RPMI7951 (cell line): ENCODE measurements at regions not wholly inside any gene's neighbourhood (a gene's known extent, or its start where the extent isn't known, plus 50 kb on each side); places are given as distances from the start of the nearest gene placed in this dataset.
A peak's percentile ranks its signal among the peaks of the same experiment; 100 is the strongest.
"Not testable (repeated sequence)": the region's sequence is repeated elsewhere in the genome, so short reads cannot be mapped to it uniquely, and the experiment has no call there.

Source experiments
- DNase-seq: peaks from one replicate; pipeline ENCODE4 v3.0.0-alpha.2; 2012; ENCODE audit warnings: low read depth

DNA sequence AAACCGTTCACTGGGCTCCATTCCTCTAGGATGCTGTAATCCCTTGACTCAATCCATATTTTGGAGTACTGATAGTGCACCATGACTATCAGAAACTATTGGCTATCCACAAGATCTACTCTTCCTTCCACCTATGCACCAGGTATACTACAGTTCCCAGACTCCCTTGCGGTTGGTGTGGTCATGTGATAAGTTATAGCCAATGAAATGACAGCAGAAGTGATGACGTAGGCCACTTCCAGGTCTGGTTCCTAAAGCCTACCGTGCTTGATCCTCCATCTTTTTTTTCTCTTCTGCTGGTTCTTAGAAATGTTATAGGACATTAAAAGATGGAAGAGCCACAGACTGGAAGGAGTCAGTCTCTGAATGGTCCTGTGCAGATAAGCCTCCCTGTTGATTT is 278.8 kb upstream of the C16orf82 start:
- no peak for DNase-seq

DNA sequence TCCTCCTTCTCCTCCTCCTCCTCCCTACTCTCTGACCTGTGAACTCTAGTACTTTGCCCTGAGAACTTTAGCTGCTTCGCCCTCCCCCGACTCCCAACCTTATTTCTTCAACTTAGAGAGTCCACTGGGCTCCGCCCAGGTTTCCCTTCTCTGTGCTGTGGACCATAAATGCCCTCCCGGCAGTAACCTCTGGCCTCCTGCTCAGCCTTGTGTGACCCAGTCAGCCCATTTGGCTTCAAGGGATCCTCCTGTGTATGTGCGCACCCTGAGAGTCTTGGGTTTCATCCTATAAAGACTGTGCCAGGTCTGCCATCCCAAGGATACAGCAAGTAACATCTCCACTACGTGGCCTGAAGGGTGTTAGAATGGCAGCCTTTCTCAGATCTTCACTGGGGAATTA is 275.6 kb upstream of the C16orf82 start:
- no peak for DNase-seq

DNA sequence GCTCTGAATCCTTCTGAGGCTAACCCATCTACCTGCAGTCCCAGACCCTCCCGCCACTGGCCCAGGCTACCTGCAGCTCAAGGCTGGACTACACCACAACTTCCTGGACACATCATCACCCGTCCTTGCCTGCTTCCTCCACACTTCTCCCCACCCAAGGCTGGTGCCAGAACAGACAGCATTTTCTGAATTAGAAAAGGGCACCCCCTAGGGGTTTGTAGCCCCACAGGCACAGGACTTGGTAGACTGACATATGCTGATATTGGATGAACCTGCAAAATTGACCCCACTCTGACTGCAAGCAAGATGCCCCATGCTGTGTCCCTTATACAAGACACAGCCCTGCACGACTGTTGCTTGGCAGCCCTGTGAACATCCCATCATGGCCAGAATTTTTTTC is 271.5 kb upstream of the C16orf82 start:
- no peak for DNase-seq

DNA sequence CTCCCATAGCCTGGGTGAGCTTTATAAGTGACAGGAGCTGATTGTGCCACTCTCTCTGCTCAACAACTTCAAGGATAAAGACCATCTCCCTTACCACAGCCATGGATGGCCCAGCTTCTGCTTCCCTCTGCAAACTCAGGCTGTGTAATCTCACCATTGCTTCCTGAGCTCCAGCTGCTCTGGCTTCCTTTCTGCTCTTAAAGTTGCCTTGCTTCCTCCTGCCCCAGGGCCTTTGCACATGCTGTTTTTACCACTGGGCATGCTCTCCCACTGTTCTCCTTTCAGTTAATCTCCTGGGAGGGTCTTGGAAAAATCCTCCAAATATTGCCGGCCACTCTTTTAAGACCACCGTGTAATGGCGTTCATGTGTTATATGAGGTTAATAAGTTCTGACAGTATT is 265.1 kb upstream of the C16orf82 start:
- no peak for DNase-seq

DNA sequence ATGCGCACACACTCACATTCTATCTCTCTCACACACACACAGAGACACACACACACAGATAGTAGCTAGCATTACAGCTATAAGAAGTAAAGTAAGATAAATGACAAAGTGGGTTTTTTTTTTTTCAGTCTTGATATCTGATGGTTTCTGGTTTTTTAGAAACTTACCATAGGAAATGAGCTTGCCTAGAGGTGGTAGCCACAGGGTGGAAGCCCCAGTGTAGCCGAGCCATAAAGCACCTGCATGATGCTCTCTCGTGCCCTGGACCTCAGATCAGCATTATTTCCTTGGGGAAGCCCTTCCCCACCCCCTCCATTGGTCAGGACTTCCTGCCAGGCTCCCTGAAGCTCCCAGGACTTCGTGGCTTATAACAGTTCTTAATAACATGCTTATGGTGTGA is 264.3 kb upstream of the C16orf82 start:
- DNase-seq = no peak

DNA sequence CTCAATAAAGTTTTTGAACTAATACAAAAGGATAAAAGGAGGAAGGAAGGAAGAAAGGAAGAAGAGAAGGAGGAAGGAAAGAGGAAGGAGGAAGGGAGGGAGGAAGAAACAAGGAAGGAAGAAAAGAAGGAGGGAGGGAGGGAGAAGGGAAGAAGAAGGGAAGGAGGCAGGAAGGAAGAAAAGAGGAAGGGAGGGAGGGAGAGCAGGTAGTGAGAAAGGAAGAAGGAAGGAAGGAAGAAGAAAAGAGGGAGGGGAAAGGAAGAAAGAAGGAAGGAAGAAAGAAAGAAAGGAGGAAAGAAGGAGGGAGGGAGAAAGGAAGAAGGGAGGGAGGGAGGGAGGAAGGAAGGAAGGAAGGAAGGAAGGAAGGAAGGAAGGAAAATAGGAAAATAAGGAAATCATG is 263.8 kb upstream of the C16orf82 start:
- DNase-seq = no peak

DNA sequence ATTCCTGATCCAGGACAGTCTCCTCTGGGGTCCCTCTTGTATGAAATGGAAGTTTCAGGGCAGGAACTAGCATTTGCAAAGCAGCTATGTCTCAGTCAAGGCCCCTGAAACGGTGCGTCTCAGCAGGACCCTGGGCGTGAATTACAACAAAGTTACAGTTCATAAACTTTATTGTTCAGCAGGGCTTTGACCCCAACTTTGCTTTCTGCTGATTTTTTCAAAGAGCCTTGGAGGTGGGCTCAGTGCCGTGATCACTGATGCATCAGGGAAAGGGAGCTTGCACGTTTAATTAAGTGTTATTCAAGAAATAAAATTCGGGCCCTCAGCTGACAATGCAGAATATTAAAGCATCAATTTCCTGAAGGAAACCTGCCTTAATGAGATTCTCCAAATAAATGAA is 260.1 kb upstream of the C16orf82 start:
- no peak for DNase-seq

DNA sequence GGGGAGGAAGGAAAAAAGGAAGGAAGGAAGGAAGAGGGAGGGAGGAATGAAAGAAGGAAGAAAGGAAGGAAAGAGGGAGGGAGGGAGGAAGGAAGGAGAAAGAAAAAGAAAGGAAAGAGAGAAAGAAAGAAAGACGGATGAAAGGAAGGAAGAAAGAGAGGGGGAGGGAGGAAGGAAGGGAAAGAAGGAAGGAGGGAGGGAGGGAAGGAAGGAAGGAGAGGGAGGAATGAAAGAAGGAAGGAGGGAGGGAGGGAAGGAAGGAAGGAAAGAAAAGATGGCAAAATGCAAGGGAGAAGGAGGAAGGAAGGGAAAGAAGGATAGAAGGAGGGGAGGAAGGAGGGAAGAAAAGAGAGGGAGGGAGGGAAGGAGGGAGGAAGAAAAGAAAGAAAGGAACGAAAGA is 257.3 kb upstream of the C16orf82 start:
- DNase-seq = no peak

DNA sequence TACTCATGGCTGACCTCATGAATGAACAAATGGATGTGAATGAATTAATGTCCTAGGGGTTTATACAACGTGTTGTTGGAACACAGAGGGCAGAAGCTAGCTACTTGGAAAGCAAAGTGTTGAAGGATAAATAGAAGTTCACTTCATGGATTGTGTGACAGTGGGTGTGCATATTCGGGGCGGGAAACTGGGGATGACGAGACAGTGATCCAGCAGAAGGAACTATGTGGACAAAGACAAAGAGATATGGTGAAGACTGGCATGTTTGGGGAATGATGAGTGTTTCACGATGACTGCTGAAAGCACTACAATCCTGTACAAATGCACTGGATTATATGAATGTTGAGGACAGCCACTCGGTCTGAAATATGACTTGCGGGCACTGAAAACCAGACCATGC is 250.5 kb upstream of the C16orf82 start:
- peak; percentile 1 for DNase-seq

DNA sequence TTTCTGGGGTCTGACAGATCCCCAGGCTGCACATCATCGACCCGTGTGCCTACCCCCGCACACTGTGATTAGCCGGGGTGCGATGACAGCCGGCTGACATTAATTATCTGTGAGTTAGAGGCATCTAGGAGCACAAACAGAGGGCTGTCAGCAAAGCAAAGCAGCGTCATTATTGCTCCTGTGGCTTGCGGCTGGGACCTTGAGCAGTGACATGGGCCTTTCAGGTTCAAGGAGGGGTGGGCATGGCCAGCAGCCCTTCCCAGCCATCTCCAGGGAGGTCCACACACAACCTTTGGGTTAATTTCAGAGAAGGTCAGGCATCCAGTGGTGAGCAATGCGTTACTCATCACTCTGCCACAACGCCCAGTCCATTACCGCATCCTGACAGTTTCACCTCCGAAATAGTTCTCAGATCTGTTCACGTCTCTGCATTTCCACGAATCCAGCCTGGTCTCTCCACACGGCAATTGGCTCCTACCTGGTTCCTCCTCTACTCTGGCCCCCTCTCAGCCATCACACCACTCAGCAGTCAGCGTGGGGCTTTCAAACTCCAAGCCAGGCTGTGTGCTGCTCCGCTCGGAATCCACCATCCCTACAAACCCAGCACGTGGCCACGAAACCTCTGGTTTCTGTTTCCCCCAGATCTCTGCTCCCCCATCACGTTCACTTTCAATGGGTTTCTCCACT is 249.7 kb upstream of the C16orf82 start:
- peak; percentile 81 for DNase-seq

DNA sequence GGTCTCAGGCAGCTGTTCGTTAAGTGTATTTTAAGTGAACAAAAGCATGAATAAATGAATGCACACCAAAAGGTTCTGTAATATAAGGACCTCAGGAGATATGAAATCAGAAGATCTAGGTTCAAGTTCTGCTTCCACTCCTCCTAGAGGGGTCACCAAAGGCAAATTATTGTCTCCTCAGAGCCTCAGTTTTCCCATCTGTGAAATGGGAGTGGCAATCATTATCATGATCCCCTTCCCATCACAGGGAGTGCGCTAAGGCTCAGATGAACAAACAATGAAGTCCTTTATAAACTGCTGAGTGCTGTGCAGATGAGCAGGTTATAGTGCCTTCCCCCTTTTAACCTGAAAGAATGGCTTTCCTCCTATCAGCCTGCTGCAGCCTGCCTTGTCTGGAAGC is 248.3 kb upstream of the C16orf82 start:
- no peak for DNase-seq

DNA sequence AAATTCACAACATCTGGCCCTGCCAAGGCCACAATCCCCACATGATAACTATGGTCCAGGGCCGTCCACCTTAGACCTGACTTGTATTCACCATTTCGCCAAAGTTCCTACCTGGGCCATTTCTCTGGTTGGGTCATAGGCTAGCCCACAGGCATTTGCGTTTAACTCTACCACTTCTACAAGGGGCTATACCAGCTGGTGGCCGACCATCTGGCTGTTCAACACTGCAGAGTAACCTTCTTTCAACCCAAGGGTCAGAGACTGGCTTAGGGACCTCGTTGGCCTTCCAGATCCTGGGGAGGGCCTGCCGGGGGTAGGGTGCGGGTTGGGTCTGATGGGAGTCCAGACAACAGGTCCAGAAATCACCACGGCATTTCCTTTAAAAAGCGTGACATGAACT is 242.3 kb upstream of the C16orf82 start:
- no peak for DNase-seq

DNA sequence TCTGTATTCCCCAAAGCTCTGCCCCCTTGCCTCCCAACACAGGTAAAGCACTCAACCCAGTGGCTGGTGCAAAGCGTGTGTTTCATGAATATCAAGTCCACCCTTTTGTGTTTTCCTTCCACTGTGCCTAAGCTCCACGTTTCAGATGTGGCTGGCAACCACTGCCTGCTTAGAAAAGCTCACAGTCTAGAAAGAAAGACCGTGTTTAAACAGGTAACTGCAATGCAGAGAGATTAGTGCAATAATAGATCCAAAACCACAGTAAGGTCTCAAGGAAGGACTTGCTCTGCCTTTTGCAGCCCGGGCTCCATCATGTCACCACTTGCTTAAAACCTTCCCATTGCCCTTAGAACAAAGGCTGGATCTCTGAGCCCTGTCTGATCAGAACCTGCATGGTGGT is 240.2 kb upstream of the C16orf82 start:
- DNase-seq = no peak

DNA sequence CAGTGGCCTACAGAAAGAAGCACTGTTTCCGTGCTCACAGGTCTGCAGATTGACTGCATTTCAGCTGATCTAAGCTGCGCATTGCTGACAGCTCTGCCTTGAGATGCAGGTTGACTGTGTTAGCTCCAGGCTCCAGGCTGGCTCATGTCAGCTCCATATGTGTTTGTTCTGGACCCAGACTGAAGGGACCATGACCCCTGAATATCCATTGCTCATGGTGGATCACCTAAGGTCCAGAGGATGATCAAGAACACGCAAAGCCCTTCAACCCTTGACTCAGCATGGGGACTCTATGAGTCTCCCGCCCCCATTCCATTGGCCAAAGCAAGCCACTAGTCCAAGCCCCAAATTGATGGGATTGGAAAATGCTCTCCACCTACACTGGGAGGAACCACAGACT is 239.3 kb upstream of the C16orf82 start:
- DNase-seq = no peak

DNA sequence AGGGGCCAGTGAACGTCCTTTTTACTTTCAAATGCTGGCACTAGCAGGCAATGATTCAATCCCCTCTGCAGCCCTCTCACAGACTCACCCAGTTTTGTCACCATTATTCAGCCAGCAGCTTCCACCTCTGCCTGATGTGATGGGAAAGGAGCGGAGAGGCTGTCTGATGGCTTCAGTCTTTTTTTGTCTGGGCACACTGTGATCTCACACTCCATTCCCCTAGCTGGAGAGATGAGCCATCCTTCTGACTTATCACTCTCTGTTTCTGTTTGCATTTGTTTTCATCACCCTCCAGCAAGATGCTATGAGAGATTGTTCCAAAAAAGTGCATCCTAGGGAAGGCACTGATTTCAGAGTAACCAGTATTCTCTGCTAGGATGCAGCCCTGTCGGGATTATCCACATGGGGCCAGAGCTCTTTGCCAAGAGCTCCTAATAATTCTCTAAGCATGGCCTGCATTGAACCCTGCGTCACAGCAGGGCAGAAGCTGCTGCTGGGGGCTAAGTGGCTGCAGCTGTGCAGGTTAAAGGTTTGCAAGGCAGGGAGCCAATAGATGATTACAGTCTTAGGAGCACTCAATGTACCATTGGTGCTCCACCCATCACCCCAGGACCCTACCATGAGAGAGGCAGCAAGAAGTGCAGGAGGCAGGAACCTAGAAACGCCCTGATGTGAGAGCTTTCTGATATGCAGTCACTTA is 236.1 kb upstream of the C16orf82 start:
- DNase-seq = no peak

DNA sequence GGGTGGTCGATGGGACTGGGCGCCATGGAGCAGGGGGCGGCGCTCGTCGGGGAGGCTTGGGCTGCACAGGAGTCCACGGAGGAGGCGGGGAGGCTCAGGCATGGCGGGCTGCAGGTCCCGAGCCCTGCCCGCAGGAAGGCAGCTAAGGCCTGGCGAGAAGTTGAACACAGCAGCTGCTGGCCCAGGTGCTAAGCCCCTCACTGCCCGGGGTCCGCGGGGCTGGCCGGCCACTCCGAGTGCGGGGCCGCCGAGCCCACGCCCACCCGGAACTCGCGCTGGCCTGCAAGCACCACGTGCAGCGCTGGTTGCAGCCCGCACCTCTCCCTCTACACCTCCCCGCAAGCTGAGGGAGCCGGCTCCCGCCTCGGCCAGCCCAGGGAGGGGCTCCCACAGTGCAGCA is 230.6 kb upstream of the C16orf82 start:
- not testable (repeated sequence) for DNase-seq

DNA sequence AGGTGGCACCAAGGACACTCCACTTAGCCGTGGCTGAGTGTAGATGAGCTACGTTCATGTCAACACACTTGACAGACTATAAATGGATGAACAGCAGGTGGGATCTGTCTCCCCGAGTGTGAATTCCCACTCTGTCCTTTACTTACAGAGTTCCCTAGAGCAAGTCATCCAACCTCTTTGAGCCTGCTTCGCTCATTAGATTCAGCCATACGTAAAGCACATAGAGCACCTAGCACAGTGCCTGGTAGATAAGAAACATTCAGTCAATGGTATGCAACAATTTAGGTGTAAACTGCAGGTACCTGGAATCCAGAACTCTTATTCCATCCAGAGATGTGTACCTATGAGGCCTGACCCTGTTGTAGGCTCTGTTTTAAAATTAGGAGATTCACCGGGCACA is 227.8 kb upstream of the C16orf82 start:
- DNase-seq = no peak

DNA sequence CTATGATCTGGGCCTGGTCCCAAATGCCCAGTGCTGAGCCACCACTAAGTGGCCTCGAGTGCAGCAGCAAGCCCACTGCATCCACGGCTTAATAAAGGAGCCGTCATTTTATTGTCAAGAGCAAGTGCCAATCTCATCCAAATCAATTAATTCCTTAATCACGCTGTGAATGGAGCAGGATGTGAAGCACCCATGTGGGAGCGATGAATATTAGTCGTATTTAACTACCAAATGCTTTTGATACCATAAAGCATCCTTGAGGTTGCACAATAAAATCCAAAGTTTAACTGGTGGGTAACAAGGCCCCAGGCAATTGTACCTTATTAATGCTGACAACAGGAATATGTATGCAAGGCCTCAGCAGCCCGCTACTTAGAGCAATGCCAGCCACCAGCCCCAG is 226.0 kb upstream of the C16orf82 start:
- no peak for DNase-seq

DNA sequence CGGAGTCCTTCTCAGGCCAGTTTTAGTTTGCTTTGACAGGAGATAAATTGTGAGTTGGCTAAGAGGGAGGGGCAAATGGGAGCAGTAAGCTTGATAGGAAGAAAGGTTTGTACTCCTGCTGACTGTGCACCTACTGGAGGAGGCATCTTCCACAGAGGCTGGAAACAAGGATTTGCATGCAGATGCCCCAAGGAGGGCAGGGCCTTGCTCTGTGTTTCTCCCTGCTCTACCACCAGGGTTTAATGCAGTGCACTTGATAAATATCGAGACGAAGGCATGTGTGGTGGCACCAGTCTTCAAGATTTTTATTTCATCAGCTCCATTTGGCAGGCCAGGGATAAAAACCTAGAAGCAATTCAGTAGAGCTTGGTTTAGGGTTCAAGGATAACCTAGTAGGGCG is 210.5 kb upstream of the C16orf82 start:
- DNase-seq = no peak

DNA sequence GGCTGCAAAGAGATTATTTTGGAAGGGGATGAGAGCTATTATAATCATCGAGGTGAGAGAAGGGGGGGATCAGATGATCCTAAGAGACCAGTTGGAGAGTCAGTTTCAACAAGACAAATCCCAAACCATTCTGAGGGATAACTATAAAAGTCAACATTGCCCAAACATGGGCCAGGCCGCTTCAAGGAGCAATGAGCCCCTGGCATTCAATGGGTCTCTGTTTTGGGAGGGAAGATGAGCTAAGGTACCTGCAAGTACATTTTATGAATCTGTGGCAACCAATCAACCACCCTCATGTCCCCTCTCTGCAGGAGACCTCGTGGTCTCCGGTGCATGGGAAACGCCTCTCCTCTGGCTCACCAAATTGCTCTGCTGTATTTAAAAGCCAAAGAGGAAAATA is 209.9 kb upstream of the C16orf82 start:
- no peak for DNase-seq

DNA sequence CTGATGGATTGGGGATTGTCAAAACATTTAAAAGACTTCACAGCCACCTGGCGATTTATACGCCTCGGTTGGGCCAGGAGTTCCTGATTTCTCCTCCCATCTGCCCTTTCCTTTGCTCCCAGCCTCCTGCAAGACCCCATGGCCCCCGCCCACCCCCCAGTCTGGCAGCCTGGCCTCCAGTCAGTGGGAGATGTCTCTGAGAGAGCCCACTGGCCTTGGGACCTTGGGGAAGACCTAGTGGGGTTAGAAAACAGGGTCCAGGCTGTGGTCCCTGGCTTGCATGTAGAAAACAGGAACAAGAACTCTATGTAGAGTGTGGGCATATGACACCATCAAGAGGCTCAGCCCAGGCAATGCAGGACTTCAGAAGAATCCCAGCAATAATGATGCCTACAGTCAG is 209.4 kb upstream of the C16orf82 start:
- no peak for DNase-seq

DNA sequence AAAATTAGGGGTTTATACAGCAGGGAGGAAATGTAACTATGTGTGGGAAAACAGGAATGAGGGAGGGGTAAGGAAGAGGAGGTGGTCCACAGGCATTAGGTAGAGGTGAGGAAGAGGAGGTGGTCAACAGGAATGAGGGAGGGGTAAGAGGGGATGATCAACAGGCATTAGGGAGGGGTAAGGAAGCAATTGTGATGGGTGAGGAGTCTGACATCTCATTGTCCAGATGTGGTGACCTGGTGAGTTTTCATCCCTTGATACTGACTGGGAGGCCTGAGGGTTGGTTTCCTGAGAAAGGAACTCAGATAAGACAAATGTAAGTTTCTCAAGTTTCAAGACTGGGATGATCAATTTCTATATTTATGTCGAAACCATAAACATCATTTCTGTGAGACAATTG is 206.2 kb upstream of the C16orf82 start:
- no peak for DNase-seq

DNA sequence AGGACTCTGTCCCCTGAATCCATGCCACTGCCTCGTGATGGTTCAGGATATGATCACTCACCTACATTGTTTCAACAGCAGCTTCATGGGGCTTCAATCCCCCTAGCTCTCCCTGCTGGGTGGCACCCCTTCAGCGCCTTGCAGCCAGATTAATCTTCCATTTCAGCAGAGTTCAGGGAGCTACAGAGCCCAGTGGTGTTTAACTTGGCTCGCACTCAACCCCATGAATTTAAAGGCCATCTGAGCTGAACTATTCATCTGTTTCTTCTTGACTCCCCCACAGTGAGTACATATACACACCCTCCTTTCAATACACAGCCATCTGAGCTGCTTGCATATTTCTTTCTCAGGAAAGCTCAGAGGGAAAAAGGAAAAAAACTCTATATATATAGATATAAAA is 202.8 kb upstream of the C16orf82 start:
- no peak for DNase-seq

DNA sequence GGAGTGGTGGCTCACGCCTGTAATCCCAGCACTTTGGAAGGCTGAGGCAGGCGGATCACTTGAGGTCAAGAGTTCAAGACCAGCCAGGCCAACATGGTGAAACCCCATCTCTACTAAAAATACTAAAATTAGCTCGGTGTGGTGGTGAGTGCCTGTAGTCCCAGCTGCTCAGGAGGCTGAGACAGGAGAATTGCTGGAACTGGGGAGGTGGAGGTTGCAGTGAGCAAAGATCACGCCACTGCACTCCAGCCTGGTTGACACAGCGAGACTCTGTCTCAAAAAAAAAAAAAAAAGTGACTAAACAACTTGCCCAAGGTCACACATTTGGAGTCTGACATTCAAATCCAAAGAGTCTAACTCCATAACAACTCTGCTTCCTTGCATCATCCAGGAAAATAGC is 192.4 kb upstream of the C16orf82 start:
- DNase-seq = not testable (repeated sequence)
